Thyroid gland (tissue), 4 donors: ENCODE measurements at regions not wholly inside any gene's neighbourhood (a gene's known extent, or its start where the extent isn't known, plus 50 kb on each side); places are given as distances from the start of the nearest gene placed in this dataset. TPM values are rescaled to one million over a fixed set of nuclear protein-coding genes. Genes with fewer than 3 reads are reported as not detected.

Experiments
- DNase-seq, 2 donors: peaks; one replicate each; pipeline ENCODE4 v3.0.0-alpha.2; 2019
- H3K27ac ChIP-seq, 3 donors: fragments of 200-600 bp; sonication (generic); 1 replicate in 2 of 3; 2 replicates in 1 of 3; pipeline ENCODE4 v1.5.1; 2016 to 2019; ENCODE audit warnings: mild to moderate bottlenecking in 1 of 3, moderate library complexity in 1 of 3
- H3K27me3 ChIP-seq: fragments of 200-600 bp; sonication (generic); one replicate; pipeline ENCODE4 v1.5.1; 2019
- H3K36me3 ChIP-seq, 2 donors: fragments of 200-600 bp; sonication (generic); one replicate each; pipeline ENCODE4 v1.5.1; 2016 to 2019
- H3K4me1 ChIP-seq, 2 donors: fragments of 200-600 bp; sonication (generic); one replicate each; pipeline ENCODE4 v1.5.1; 2017 to 2019
- H3K4me3 ChIP-seq, 3 donors: fragments of 200-600 bp; sonication (generic); replicated peaks in 1 of 3; 1 replicate in 2 of 3; 2 replicates in 1 of 3; pipeline ENCODE4 v1.5.1; 2016; ENCODE audit warnings: mild to moderate bottlenecking in 1 of 3
- H3K9me3 ChIP-seq: fragments of 200-600 bp; sonication (generic); one replicate; pipeline ENCODE4 v1.5.1; 2017
- POLR2A ChIP-seq, 2 donors: fragments of 450-650 bp; IDR thresholded peaks; one replicate each; pipeline ENCODE4 v1.6.1; 2017; ENCODE audit warnings: antibody characterized with exemption in 2 of 2, mild to moderate bottlenecking in 2 of 2, moderate library complexity in 1 of 2
- WGBS, 2 donors: methylation state at CpG; one replicate each; pipeline ENCODE4 v1.1.5; 2017; 5-methylcytosine and 5-hydroxymethylcytosine counted together
- intact Hi-C: fragments of 100-400 bp; cut with DNase I; formaldehyde crosslinking; loops from one replicate; pipeline ENCODE4 v1.15.1; 2023
- small RNA-seq: library from RNA; depleted of rRNA; stranded (forward); fragments of <200 nt; gene quantifications from one replicate; pipeline ENCODE3, GENCODE V24; 2016
- TF ChIP-seq, protein P1 (sequence below), 6 experiments: fragments of 200-600 bp in 3 of 6; fragments of 450-650 bp in 3 of 6; sonication (generic) in 3 of 6; IDR thresholded peaks; one replicate each; pipeline ENCODE4 v1.5.1; 2016 to 2019; ENCODE audit warnings: antibody characterized with exemption in 6 of 6, mild to moderate bottlenecking in 2 of 6, inconsistent platforms in 1 of 6, moderate library complexity in 1 of 6

DNA sequence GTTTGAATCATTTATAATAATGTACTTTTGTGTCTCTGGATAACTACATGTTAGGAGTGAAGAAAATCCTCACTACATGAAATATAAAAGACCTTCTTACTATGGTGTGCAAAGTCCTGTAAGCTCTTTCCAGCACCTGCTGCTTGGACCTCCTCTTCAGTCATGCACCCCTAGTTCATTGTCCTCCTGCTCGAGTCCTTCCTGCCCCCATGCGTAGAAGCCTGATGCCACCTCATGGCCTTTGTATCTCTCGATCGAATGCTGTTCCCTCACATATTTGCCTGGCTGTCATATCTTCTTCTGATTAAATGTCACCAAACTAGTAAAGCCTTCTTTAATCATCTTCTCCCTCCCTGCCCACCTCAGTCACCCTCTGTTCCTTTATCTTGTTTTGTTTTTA is 49.9 kb upstream of the SUCLG2 start:
- TF ChIP-seq POLR2A (IDR thresholded peaks at IDR 0.05), result no peak
- TF ChIP-seq, protein P1, sequence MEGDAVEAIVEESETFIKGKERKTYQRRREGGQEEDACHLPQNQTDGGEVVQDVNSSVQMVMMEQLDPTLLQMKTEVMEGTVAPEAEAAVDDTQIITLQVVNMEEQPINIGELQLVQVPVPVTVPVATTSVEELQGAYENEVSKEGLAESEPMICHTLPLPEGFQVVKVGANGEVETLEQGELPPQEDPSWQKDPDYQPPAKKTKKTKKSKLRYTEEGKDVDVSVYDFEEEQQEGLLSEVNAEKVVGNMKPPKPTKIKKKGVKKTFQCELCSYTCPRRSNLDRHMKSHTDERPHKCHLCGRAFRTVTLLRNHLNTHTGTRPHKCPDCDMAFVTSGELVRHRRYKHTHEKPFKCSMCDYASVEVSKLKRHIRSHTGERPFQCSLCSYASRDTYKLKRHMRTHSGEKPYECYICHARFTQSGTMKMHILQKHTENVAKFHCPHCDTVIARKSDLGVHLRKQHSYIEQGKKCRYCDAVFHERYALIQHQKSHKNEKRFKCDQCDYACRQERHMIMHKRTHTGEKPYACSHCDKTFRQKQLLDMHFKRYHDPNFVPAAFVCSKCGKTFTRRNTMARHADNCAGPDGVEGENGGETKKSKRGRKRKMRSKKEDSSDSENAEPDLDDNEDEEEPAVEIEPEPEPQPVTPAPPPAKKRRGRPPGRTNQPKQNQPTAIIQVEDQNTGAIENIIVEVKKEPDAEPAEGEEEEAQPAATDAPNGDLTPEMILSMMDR (IDR thresholded peaks at IDR 0.05), result no peak
- no peak for DNase-seq
- Histone ChIP-seq H3K27me3 (no peaks in the 10 kb centered on the region), H3K4me1 (no peaks in the 10 kb centered on the region), H3K27ac (no peak overlapping the region), H3K4me3 (no peak overlapping the region), H3K9me3 (no peaks in the 10 kb centered on the region), H3K36me3 (no peaks in the 10 kb centered on the region)
- intact Hi-C loops, result no loop called here
- 91% methylated on average over 4 of the region's 4 CpGs for WGBS, 2 donors

Small RNAs in the stretch of these regions (small RNA-seq; reads per million reads assigned to genes)
- not detected for gene AC107626.1
